IPS-18a (cell line): ENCODE measurements at regions not wholly inside any gene's neighbourhood (a gene's known extent, or its start where the extent isn't known, plus 50 kb on each side); places are given as distances from the start of the nearest gene placed in this dataset.
A peak's percentile ranks its signal among the peaks of the same experiment; 100 is the strongest.

ENCODE experiments used
- H3K27ac ChIP-seq: one replicate; pipeline ENCODE4 v1.5.1; 2013; ENCODE audit warnings: low read length
- H3K27me3 ChIP-seq: one replicate; pipeline ENCODE4 v1.6.1; 2013; ENCODE audit warnings: mild to moderate bottlenecking, low read length; ENCODE audit not compliant: control insufficient read depth, insufficient read depth
- H3K36me3 ChIP-seq: one replicate; pipeline ENCODE4 v1.6.1; 2013; ENCODE audit warnings: low read depth, low read length; ENCODE audit not compliant: control insufficient read depth
- H3K4me1 ChIP-seq: one replicate; pipeline ENCODE4 v1.6.1; 2013; ENCODE audit warnings: low read depth, low read length; ENCODE audit not compliant: control insufficient read depth
- H3K4me3 ChIP-seq: one replicate; pipeline ENCODE4 v1.5.1; 2013; ENCODE audit warnings: low read length
- H3K9ac ChIP-seq: one replicate; pipeline ENCODE4 v1.6.1; 2013; ENCODE audit warnings: mild to moderate bottlenecking, low read length, moderate library complexity
- H3K9me3 ChIP-seq: one replicate; pipeline ENCODE4 v1.6.1; 2013; ENCODE audit warnings: low read depth, low read length; ENCODE audit not compliant: control insufficient read depth

GRCh38 chr10:78544423-78545090 is 510.9 kb downstream of the RPS24 start:
- Histone ChIP-seq H3K9ac (no peak overlapping the region), H3K4me1 (no peaks in the 10 kb centered on the region), H3K27ac (no peak overlapping the region), H3K9me3 (no peaks in the 10 kb centered on the region), H3K27me3 (peaks cover 7% of the 10 kb centered on the region), H3K36me3 (no peaks in the 10 kb centered on the region), H3K4me3 (no peak overlapping the region)

DNA sequence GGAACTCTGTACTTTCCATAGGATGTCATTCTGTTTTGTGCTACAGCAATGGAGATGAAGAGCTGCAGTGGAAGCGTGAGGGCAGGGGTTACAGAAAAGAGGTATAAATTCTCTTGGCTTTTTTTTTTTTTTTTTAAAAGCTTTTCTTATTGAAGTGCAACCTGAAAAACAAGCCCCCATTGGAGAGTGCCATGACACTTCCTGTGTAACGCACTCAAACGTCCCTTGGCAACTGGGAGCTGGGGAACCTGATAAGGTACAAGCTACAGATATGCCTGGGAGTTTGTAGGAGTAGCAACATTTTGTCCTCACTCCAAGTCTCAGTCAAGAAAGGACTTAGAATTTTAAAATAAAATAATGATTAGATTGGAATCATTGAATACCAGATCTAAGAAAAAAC is 512.1 kb downstream of the RPS24 start:
- Histone ChIP-seq H3K9me3 (no peaks in the 10 kb centered on the region), H3K27ac (no peak overlapping the region), H3K4me1 (peaks cover 6% of the 10 kb centered on the region), H3K27me3 (peaks cover 14% of the 10 kb centered on the region), H3K4me3 (no peak overlapping the region), H3K9ac (no peak overlapping the region), H3K36me3 (no peaks in the 10 kb centered on the region)

GRCh38 chr10:78547397-78547796 is 513.7 kb downstream of the RPS24 start:
- H3K27ac ChIP-seq, result no peak overlapping the region
- H3K4me1 ChIP-seq, result peaks cover 22% of the 10 kb centered on the region
- H3K9ac ChIP-seq, result no peak overlapping the region
- H3K4me3 ChIP-seq, result no peak overlapping the region
- H3K27me3 ChIP-seq, result peaks cover 16% of the 10 kb centered on the region
- H3K9me3 ChIP-seq, result no peaks in the 10 kb centered on the region
- no peaks in the 10 kb centered on the region for H3K36me3 ChIP-seq

DNA sequence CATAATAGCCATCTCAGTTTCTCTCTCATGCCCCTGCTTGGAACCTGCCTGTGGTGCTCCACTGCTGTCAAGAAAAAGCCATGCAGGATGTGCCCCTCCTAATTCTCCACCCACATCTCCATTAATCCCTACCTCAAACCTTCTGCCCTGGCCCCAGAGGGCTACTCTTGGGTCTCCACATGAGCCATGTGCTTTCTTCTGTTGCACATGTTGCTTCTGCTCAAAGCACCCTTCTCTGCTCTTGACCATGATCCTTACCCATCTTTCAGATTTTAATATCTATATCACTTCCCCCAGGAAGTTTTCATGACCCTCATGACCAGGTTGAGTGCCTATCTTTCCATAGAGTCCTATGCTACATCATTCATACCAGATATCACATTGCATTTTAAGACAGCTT is 514.2 kb downstream of the RPS24 start:
- H3K27ac ChIP-seq, result no peak overlapping the region
- H3K9me3 ChIP-seq, result no peaks in the 10 kb centered on the region
- no peaks in the 10 kb centered on the region for H3K36me3 ChIP-seq
- H3K4me3 ChIP-seq, result no peak overlapping the region
- H3K9ac ChIP-seq, result no peak overlapping the region
- H3K4me1 ChIP-seq, result peaks cover 27% of the 10 kb centered on the region
- H3K27me3 ChIP-seq, result peaks cover 16% of the 10 kb centered on the region

DNA sequence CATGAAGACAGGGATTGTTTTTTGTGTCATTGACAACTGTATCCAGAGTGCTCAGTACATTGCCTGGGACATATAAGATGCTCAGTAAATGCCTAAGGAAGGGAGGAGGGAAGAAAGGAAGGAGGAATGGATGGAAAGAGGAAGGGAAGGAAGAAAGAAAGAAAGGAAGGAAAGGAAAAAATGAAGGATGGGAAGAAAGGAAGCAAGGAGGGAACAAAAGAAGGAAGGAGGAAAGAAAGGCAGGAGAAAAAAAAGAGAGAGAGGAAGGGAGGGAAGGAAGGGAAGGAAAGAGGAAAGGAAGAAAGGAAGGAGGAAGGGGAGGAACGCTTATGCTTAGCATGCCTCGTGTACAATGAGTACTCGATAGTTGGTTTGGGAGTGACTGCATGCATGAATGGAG is 514.7 kb downstream of the RPS24 start:
- no peak overlapping the region for H3K9ac ChIP-seq
- no peaks in the 10 kb centered on the region for H3K36me3 ChIP-seq
- no peak overlapping the region for H3K27ac ChIP-seq
- H3K27me3 ChIP-seq, result peaks cover 16% of the 10 kb centered on the region
- H3K9me3 ChIP-seq, result no peaks in the 10 kb centered on the region
- H3K4me3 ChIP-seq, result no peak overlapping the region
- peaks cover 31% of the 10 kb centered on the region for H3K4me1 ChIP-seq

GRCh38 chr10:78549140-78549935 is 515.7 kb downstream of the RPS24 start:
- no peak overlapping the region for H3K9ac ChIP-seq
- no peak overlapping the region for H3K4me3 ChIP-seq
- H3K27me3 ChIP-seq, result peaks cover 16% of the 10 kb centered on the region
- peaks cover 31% of the 10 kb centered on the region for H3K4me1 ChIP-seq
- H3K9me3 ChIP-seq, result no peaks in the 10 kb centered on the region
- no peak overlapping the region for H3K27ac ChIP-seq
- H3K36me3 ChIP-seq, result no peaks in the 10 kb centered on the region

- H3K27ac ChIP-seq, result no peak overlapping the region
Observed at GRCh38 chr10:78550090-78550489, 516.4 kb downstream of the RPS24 start.

DNA sequence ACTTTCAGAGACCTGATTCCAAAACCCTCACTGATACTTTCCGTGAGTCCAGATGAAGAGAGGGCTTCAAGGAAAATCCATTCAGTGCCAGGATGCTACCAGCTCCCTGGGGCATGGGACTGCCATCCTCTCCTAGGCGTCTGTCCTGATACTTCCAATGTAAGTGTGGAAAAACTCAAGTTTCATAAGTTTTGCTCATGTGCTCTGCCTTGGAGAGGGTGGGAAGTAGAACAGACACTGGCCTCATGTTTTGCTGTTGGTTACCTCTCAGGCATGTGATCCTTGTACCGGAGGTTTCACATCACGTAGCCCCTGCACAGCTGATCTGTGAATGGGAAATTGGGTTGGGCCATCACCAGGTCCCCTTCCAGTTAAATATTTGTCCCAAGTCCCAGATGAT is 517.1 kb downstream of the RPS24 start:
- peak overlapping the region; percentile 47 for H3K9ac ChIP-seq
- no peaks in the 10 kb centered on the region for H3K36me3 ChIP-seq
- H3K4me1 ChIP-seq, result peaks cover 31% of the 10 kb centered on the region
- H3K27ac ChIP-seq, result peak overlapping the region; percentile 54
- peaks cover 16% of the 10 kb centered on the region for H3K27me3 ChIP-seq
- H3K4me3 ChIP-seq, result peak overlapping the region; percentile 15
- no peaks in the 10 kb centered on the region for H3K9me3 ChIP-seq

More at GRCh38 chr10:78550090-78550489, 516.4 kb downstream of the RPS24 start:
- Histone ChIP-seq H3K27me3 (peaks cover 16% of the 10 kb centered on the region), H3K36me3 (no peaks in the 10 kb centered on the region), H3K4me3 (no peak overlapping the region), H3K4me1 (peaks cover 31% of the 10 kb centered on the region), H3K9me3 (no peaks in the 10 kb centered on the region), H3K9ac (no peak overlapping the region)

GRCh38 chr10:78551184-78552005 is 517.4 kb upstream of the ZMIZ1 start:
- H3K4me1 ChIP-seq, result peaks cover 31% of the 10 kb centered on the region

DNA sequence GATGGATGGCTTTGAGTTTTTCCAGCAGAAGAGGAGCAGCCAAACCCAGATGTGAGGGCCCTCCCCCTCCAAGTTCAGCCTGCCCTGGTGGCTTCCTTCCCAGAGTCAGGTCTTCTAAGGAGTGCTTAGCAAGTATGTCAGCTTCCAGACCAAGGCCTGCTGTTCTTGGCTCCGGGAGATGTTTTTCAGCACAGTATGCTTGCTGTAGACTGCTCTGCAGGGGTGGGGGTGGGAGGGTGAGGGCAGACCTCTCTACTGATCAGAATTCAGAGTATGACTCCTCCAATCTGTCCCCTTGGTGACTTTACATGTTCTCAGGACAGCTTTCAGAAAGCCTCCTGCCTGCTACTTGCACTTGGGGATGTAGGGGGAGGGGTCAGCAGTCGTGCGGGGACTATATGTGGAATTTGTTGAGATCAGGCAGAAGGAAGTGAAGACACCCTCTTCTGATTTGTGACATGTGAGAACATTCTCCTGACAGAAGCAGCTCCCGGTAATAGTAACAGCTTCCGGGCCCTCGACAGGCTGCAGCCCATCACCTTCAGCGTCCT is 516.4 kb upstream of the ZMIZ1 start:
- Histone ChIP-seq H3K36me3 (no peaks in the 10 kb centered on the region), H3K9me3 (no peaks in the 10 kb centered on the region), H3K9ac (no peak overlapping the region), H3K27me3 (peaks cover 16% of the 10 kb centered on the region), H3K4me3 (no peak overlapping the region), H3K27ac (no peak overlapping the region), H3K4me1 (peaks cover 31% of the 10 kb centered on the region)

More at GRCh38 chr10:78551184-78552005, 517.4 kb upstream of the ZMIZ1 start:
- Histone ChIP-seq H3K27me3 (peaks cover 16% of the 10 kb centered on the region), H3K27ac (peak overlapping the region; percentile 54), H3K9ac (peak overlapping the region; percentile 47), H3K4me3 (peak overlapping the region; percentile 34), H3K9me3 (no peaks in the 10 kb centered on the region), H3K36me3 (no peaks in the 10 kb centered on the region)

GRCh38 chr10:78553792-78554191 is 515.0 kb upstream of the ZMIZ1 start:
- no peaks in the 10 kb centered on the region for H3K36me3 ChIP-seq
- H3K9me3 ChIP-seq, result no peaks in the 10 kb centered on the region
- peaks cover 31% of the 10 kb centered on the region for H3K4me1 ChIP-seq
- H3K9ac ChIP-seq, result no peak overlapping the region
- H3K27ac ChIP-seq, result no peak overlapping the region
- H3K27me3 ChIP-seq, result peaks cover 9% of the 10 kb centered on the region
- H3K4me3 ChIP-seq, result no peak overlapping the region
